Stimulated activated effector memory CD8-positive, alpha-beta T cell treated with anti-CD3 and anti-CD28 coated beads, Interleukin-12 subunit alpha, Interleukin-12 subunit beta, amount 100 ng/mL, for 72 hours (primary cell): ENCODE measurements at regions not wholly inside any gene's neighbourhood (a gene's known extent, or its start where the extent isn't known, plus 50 kb on each side); places are given as distances from the start of the nearest gene placed in this dataset.
A peak's percentile ranks its signal among the peaks of the same experiment; 100 is the strongest.
"Not testable (repeated sequence)": the region's sequence is repeated elsewhere in the genome, so short reads cannot be mapped to it uniquely, and the experiment has no call there.

Experiments
- ATAC-seq: fragments of 150-1000 bp; cut with Tn5 transposase; 2 replicates; pipeline ENCODE4 v1.10.0; 2021
- DNase-seq, 2 donors: peaks; one replicate each; pipeline ENCODE4 v3.0.0; 2021 to 2022; ENCODE audit warnings: low spot score in 2 of 2
- H3K27ac Mint-ChIP-seq: one replicate; pipeline ENCODE4 v1.8.0; 2022; ENCODE audit warnings: mild to moderate bottlenecking, mixed read lengths
- H3K36me3 Mint-ChIP-seq: one replicate; pipeline ENCODE4 v1.8.0; 2022; ENCODE audit warnings: mild to moderate bottlenecking, mixed read lengths
- H3K4me1 Mint-ChIP-seq: one replicate; pipeline ENCODE4 v1.8.0; 2022; ENCODE audit warnings: mixed read lengths
- H3K4me3 Mint-ChIP-seq: one replicate; pipeline ENCODE4 v1.8.0; 2022; ENCODE audit warnings: mild to moderate bottlenecking, mixed read lengths
- H3K9me3 Mint-ChIP-seq: one replicate; pipeline ENCODE4 v1.8.0; 2022; ENCODE audit warnings: mixed read lengths

DNA sequence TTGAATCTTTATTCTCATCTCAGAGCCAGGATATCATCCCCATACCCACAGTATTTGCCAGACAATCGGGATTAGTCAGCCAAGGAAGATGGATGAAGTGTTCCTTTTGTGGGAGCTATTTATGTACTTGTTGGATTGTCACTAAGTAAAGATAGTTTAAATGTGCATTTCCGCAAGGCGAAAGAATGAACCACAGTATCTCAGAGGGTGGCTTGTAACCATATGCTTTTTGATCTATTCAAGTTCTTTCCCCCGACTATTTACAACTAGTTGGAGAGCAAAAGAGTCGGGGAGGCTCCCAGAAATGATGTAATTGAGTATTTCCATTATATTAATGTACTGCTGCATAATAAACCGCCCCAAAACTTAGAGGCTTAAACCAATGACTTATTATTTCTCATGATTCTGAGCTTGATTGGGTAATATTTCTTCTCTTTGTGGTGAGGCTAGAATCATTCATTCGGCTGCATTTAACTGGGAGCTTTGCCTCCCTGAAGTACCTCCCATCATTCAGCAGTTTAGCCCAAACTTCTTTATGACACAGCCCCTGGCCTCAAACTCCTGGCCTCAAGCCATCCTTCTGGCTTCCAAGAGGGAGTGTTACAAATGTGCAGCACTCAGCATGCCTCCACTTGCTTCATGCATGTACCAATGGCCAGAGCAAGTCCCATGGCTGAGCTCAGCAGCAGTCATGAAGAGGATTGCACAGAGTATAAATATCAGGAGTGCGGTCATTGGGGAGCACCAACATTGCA lies 423.7 kb downstream of the METTL4 start:
- Mint-ChIP-seq H3K4me1 (no peaks in the 10 kb centered on the region), H3K4me3 (no peak overlapping the region), H3K27ac (no peak overlapping the region), H3K36me3 (no peaks in the 10 kb centered on the region), H3K9me3 (no peaks in the 10 kb centered on the region)
- ATAC-seq (peak; percentile 16), DNase-seq (no peak)

DNA sequence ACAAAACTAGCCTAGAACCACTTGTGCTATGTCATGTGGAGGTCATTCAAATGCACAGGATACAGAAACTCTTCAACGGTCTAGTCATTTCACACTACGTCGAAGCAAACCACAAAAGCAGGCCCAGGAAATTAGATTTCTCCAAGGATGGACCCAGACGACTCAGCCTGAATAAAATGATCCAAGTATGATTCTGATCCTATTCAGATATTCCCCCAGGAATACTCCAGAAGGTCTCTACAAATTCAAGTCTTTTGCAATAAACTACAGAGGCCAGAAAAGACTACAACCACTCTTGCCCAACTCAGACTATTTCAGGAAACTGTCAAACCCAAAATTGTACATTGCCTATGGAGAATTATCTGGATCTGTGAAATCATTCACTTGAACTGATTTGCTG lies 422.5 kb downstream of the METTL4 start:
- Mint-ChIP-seq H3K9me3 (no peaks in the 10 kb centered on the region), H3K36me3 (no peaks in the 10 kb centered on the region), H3K4me1 (no peaks in the 10 kb centered on the region), H3K4me3 (no peak overlapping the region), H3K27ac (no peak overlapping the region)
- no peak for ATAC-seq
- no peak for DNase-seq

DNA sequence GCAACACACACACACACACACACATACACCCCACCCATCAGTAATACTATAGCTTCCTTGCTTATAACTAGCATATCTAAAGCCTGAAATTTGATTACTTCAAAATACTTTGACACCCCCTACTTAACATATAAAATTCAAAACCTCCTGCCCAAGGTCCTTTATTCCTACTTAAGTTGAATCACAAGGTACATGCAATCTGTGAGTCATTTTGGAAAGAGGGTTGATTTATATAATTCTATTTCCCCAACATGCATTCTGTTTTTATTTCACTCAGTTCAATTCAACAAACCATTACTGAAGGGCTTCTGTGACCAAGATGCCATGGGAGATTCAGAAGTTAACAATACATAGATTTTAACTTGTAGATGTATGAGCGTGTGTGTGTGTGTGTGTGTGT lies 420.7 kb downstream of the METTL4 start:
- Mint-ChIP-seq H3K36me3 (no peaks in the 10 kb centered on the region), H3K4me1 (no peaks in the 10 kb centered on the region), H3K4me3 (no peak overlapping the region), H3K9me3 (no peaks in the 10 kb centered on the region), H3K27ac (no peak overlapping the region)
- DNase-seq (no peak), ATAC-seq (no peak)

DNA sequence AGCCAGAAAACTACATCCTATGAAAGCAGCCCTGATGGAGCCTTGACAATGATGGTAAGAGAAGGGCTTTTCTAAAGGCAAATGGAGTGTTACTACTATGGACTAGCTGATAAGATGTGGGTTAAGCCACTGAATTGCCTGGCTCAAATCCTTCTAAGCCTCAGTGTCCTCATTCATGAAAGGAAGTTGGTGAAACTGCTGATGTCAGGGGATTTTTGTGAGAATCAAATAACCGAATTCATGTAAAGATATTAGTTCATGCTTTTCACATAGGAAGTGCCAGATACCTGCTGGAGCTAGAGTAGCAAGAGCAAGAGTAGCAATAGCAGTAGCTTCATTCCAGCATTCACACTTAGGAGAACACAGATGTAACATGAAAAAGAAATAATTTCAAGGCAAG lies 417.0 kb downstream of the METTL4 start:
- Mint-ChIP-seq H3K4me3 (no peak overlapping the region), H3K9me3 (no peaks in the 10 kb centered on the region), H3K27ac (no peak overlapping the region), H3K36me3 (no peaks in the 10 kb centered on the region), H3K4me1 (no peaks in the 10 kb centered on the region)
- no peak for DNase-seq
- no peak for ATAC-seq

DNA sequence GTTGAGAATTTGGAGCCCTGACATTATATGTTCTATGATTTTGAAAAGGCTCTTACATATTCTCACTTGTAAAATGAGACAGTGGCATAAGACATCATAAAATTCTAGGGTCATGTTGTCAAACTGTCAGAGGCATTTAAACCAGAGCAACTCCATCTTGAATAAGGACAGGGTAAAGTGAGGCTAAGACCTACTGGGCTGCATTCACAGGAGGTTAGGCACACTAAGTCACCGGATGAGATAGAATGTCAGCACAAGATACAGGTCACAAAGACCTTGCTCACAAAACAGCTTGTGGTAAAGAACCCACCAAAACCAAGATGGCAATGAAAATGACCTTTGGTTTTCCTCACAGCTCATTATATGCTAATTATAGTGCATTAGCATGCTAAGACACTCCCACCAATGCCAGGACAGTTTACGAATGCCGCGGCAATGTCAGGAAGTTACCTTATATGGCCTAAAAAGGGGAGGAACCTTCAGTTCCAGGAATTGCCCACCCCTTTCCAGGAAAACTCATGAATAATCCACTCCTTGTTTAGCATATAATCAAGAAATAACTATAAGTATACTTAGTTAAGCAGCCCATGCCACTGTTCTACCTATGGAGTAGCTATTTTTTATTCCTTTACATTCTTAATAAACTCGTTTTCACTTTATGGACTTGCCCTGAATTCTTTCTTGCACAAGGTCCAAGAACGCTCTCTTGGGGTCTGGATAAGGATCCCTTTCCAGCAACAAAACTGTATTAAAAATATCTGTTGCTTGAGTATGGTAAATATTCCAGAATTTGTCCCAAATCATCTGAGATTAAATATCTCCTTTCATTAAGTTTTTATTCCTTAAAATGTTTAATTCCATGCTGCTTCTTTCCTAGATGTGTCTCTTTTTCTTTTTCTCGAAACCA lies 406.4 kb downstream of the METTL4 start:
- no peak for DNase-seq
- H3K4me3 Mint-ChIP-seq: no peak overlapping the region
- no peak overlapping the region for H3K27ac Mint-ChIP-seq
- no peaks in the 10 kb centered on the region for H3K36me3 Mint-ChIP-seq
- no peak for ATAC-seq
- no peaks in the 10 kb centered on the region for H3K9me3 Mint-ChIP-seq
- H3K4me1 Mint-ChIP-seq: no peaks in the 10 kb centered on the region

DNA sequence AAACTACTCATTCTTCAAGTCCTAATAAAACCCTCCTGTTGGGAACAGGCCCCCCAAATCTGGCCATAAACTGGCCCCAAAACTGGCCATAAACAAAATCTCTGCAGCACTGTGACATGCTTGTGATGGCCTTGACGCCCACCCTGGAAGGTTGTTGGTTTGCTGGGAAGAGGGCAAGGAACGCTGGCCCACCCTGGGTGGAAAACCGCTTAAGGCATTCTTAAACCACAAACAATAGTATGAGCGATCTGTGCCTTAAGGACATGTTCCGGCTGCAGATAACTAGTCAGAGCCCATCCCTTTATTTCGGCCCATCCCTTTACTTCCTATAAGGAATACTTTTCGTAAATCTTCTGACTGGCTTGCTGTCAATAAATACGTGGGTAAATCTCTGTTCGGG lies 404.4 kb downstream of the METTL4 start:
- not testable (repeated sequence) for H3K4me1 Mint-ChIP-seq, DNase-seq, ATAC-seq, H3K4me3 Mint-ChIP-seq, H3K27ac Mint-ChIP-seq, H3K36me3 Mint-ChIP-seq, H3K9me3 Mint-ChIP-seq

DNA sequence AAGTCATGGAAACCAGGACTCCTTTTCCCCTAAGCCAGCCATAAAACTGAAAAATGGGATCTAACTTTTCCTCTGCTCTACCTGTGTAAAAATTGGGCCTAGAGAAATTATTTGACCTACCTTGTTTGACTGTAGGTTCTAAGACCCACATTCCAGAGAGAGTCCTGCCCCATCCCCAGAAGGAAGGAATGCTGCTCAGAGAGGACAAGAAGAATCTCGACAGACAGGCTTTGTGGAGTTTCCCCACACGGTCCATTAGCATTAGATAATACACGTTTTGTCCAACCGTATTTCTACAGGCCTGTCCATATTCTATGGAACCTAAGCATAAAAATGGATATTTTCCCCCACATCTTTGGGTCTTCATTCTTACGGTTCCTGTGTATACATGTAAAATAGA lies 403.3 kb downstream of the METTL4 start:
- no peak for DNase-seq
- H3K36me3 Mint-ChIP-seq: no peaks in the 10 kb centered on the region
- H3K27ac Mint-ChIP-seq: no peak overlapping the region
- ATAC-seq: no peak
- H3K9me3 Mint-ChIP-seq: no peaks in the 10 kb centered on the region
- no peak overlapping the region for H3K4me3 Mint-ChIP-seq
- H3K4me1 Mint-ChIP-seq: no peaks in the 10 kb centered on the region

DNA sequence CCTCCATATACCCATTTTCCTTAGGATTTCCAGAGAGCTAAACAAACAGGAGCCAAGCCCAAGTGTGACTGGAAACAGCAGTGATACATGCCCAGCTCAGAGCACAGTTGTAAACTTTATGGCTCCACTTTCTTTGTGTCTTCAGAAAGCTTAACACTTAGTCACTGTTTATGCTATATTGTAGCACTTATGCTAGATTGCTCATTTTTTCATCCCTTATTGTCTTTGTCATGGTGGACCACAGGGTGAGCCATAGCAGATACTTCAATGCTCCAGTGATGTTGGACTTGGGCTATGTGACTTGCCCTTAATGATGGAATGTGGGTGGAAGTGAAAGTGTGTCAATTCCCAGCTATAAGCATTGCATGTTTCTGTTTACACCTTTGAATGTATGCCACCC lies 401.6 kb downstream of the METTL4 start:
- peak; percentile 32 for ATAC-seq
- no peaks in the 10 kb centered on the region for H3K4me1 Mint-ChIP-seq
- H3K36me3 Mint-ChIP-seq: no peaks in the 10 kb centered on the region
- H3K9me3 Mint-ChIP-seq: no peaks in the 10 kb centered on the region
- no peak overlapping the region for H3K27ac Mint-ChIP-seq
- no peak overlapping the region for H3K4me3 Mint-ChIP-seq
- no peak for DNase-seq

DNA sequence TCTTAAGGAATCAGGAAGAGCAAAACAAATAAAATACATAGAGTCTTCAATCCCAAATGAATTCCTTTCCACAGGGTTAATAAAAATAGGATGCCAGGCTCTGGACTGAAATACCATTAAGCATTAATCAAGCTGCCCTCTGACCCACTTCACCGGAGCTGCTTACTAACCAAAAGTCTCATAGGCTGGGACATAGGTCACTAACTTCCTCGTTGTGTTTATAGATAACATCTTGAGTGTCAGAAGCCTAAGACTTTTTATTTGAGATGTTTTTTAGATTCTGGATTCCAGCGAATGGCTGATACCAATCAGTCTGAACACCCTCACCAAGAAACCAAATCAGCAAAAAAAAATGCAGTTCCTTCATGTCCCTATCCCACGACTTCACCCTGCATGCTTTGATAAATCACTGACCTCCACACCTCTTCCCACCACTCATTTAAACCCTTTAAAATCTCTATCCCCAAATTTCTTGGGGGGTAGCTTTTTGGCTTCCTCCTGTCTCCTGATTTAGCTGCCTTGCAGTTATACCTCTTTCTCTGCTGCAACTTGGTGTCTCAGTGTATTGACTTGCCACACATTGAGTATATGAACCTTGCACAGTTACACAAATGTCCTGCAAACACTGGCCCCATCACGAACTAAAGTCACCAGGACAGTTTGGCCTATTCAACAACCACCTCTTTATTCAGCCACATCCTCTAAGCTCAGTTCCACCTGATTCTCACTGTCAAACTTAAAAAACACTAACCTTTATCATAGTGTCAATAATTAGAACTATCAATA lies 399.3 kb downstream of the METTL4 start:
- no peaks in the 10 kb centered on the region for H3K36me3 Mint-ChIP-seq
- no peak for ATAC-seq

DNA sequence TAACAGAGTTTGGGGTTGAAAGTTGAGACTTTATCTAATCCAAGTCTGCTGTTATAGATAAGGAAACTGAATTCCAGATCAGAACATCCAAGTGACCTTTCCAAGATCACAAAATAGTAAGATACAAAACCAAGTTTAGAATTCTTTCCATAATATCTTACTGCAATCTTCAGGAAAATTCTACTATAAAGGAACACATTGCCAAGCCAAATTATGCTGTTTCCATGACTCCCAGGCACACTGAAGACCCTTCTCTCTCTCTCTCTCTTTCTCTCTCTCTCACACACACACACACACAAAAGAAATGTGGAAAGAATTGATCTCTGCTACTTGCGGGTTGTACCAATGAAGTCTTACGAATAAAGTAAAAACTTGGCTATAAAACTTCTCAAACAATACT lies 398.4 kb downstream of the METTL4 start:
- ATAC-seq: no peak
- H3K9me3 Mint-ChIP-seq: no peaks in the 10 kb centered on the region
- no peak overlapping the region for H3K27ac Mint-ChIP-seq
- DNase-seq: no peak
- no peak overlapping the region for H3K4me3 Mint-ChIP-seq
- no peaks in the 10 kb centered on the region for H3K36me3 Mint-ChIP-seq
- H3K4me1 Mint-ChIP-seq: no peaks in the 10 kb centered on the region

More for the DNA sequence above, 399.3 kb downstream of the METTL4 start:
- no peak for DNase-seq
- Mint-ChIP-seq H3K27ac (no peak overlapping the region), H3K4me3 (no peak overlapping the region), H3K4me1 (no peaks in the 10 kb centered on the region), H3K9me3 (no peaks in the 10 kb centered on the region)

DNA sequence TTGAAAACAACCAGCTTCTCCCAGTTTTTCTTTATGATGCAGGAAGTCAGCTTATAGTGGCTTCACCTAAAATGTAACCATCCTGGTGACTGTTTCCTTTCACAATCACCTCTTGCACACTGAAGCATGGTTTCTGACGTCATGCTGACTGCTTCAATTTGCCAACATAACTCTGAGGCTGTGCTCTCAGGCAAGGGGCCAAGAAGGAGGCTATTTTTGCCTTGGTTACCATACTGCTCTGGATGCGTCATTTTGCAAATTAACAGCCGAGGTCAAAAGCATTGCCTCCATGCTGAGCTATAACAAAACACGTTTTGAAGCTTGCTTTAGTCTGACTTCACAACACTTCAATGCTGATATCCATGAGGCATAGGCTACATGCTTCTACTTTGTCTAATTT lies 397.8 kb downstream of the METTL4 start:
- Mint-ChIP-seq H3K9me3 (no peaks in the 10 kb centered on the region), H3K4me1 (no peaks in the 10 kb centered on the region), H3K4me3 (no peak overlapping the region), H3K27ac (no peak overlapping the region), H3K36me3 (no peaks in the 10 kb centered on the region)
- ATAC-seq (no peak), DNase-seq (no peak)

DNA sequence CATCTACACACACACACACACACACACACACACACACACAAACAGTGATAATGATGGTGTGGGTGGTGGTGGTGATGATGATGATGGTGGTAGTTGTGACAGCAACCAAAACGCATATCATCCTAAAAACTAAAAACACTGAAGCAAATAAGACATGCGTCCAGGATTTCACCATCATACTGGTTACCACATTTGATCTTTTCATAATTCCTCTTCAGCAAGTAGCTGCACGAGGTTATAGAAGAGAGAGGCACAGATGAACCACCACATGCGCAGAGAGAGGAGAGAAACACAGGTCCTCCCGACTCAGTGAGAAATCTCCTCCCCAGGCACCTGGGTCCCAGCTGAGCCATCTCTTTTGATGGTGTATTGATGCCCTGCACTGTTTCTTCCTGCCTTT lies 393.3 kb downstream of the METTL4 start:
- H3K4me3 Mint-ChIP-seq: no peak overlapping the region
- peaks cover 2% of the 10 kb centered on the region for H3K9me3 Mint-ChIP-seq
- ATAC-seq: no peak
- no peak for DNase-seq
- no peak overlapping the region for H3K27ac Mint-ChIP-seq
- no peaks in the 10 kb centered on the region for H3K4me1 Mint-ChIP-seq
- H3K36me3 Mint-ChIP-seq: no peaks in the 10 kb centered on the region

DNA sequence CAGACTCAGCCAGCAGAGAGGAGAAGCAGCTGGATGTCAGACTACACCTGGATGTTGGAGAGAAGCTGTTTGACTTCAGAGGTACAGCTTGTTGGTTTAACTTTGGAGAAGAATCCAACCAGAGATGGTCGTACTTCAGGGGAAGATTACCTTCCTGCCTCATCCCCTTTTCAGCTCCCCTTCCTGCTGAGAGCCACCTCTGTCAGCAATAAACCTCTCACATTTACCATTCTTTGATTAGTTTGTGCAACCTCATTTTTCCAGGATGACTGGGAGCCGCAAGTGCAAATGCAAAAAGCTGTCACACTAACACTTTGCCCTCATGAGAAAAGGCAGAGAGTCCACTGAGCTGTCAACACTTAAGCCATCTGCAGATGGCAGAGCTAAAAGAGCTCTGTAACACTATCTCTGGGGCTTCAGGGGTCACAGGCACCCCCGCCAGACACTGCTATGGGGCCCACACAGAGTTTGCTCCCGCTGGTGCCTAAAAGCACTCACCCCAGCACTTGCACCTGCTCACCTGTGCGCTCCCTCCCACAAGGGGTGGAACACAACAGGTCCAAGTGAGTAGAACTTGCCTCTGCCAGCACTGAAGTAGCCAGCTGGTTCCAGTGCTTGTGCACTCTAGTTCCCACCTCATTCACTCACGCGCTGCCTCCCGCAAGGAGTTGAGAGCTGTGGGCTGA lies 391.7 kb downstream of the METTL4 start:
- Mint-ChIP-seq H3K9me3 (peaks cover 2% of the 10 kb centered on the region), H3K36me3 (no peaks in the 10 kb centered on the region), H3K4me1 (no peaks in the 10 kb centered on the region), H3K27ac (no peak overlapping the region), H3K4me3 (no peak overlapping the region)
- DNase-seq (no peak), ATAC-seq (no peak)

DNA sequence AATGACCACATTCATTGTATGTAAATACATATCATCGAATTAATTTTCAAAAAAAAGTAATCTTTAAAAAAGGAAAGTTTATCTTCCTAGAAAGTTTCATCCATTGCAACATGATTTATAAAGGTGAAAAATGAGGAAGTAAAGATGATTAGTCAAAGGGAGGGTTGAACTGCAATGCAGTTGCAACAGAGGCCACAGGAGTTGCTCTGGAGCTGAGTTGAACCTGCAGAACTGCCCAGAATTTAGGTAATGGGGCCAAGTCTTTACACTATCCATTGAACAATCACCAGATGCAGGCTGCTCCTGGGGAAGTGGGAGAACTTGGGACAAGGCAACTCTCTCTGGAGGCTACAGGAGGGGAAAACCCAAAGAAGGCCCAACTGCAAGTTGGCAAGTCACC lies 390.7 kb downstream of the METTL4 start:
- ATAC-seq (no peak), DNase-seq (no peak)
- H3K4me3 Mint-ChIP-seq: no peak overlapping the region
- H3K27ac Mint-ChIP-seq: no peak overlapping the region
- no peaks in the 10 kb centered on the region for H3K4me1 Mint-ChIP-seq
- no peaks in the 10 kb centered on the region for H3K36me3 Mint-ChIP-seq
- peaks cover 2% of the 10 kb centered on the region for H3K9me3 Mint-ChIP-seq

DNA sequence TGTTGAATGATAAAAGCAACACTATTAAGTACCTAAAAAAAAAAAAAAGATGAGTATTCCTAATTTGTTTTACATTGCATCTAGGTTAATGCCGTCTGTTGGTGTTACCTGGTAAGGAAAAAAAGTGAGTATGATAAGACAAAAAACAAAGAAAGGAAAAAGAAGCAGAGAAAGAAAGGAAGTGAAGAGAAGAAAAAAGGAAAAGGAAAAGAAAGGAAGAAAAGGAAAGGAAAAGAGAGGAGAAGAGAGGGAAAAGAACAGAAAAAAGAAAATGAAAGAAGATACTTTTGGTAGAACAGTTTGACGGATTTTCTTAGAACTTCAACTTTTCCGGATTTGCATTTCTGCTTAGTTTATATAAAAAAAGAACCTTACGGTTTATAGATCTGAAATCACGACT lies 387.9 kb downstream of the METTL4 start:
- DNase-seq (no peak), ATAC-seq (no peak)
- H3K27ac Mint-ChIP-seq: no peak overlapping the region
- no peaks in the 10 kb centered on the region for H3K4me1 Mint-ChIP-seq
- H3K36me3 Mint-ChIP-seq: no peaks in the 10 kb centered on the region
- no peak overlapping the region for H3K4me3 Mint-ChIP-seq
- H3K9me3 Mint-ChIP-seq: peaks cover 2% of the 10 kb centered on the region
